ENCODE measurements at regions not wholly inside any gene's neighbourhood (a gene's known extent, or its start where the extent isn't known, plus 50 kb on each side); places are given as distances from the start of the nearest gene placed in this dataset.
A peak's percentile ranks its signal among the peaks of the same experiment; 100 is the strongest.
"Not testable (repeated sequence)": the region's sequence is repeated elsewhere in the genome, so short reads cannot be mapped to it uniquely, and the experiment has no call there.

DNA sequence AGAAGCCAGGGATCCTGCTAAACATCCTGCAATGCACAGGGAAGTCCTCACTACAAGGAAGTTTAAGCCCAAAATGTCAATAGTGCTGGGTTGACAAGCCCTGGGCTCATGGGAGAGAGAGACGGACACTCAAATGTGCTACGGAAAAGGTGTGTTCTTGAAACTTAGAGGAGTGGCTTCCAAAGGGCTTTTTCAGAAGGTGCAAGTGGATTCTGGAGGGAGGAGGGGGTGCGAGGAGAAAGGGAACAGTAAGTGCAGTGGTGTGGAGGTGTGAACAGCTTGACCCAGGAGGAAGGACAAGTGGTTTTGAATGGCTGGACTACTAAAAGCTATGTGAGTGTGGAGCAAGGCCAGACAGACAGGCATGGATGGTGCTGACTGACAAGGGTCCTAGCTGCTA lies 50.4 kb upstream of the CECR2 start:
- no peak for DNase-seq (ENCODE audit: low read depth in 4 of 4, low spot score in 1 of 4)

DNA sequence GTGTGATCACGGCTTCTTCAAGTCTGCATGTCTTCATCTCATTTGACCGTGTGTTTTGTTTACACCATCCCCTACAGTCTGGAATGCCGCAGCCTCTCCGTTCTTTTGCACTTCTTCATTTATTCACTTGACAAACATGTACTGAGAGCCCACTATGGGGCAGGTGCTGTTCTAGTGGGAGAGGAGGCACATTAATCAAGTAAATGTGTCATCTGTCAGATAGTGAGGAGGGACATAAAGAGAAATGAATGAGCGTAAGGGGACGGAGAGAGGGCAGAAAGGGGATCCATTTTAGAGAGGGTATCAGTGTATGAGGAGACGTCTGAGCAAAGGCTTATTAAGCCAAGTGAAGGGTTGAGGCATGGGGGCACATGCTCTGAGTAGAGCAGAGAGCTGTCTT lies 54.0 kb upstream of the CECR2 start:
- DNase-seq (ENCODE audit: low read depth in 4 of 4, low spot score in 1 of 4): no peak

DNA sequence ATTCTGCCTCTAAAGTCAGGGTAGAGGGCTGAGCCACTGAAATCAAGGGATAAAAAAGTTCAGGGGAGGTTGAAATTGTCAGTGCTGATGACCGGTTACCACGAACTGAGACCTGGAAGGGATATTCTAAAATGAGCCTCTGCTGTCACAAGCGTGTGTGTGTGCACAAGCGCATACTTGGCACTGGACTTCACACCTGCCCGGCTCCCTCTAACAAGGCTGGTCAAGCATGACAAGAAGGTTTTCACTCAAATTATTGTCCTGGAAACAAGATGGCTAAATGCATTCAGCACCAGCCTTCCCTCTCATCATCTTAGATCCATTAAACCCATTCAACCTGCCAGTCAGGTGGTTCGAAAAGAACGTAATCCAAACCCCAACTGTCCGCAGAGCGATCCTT lies 54.8 kb upstream of the CECR2 start:
- no peak for DNase-seq (ENCODE audit: low read depth in 4 of 4, low spot score in 1 of 4)

DNA sequence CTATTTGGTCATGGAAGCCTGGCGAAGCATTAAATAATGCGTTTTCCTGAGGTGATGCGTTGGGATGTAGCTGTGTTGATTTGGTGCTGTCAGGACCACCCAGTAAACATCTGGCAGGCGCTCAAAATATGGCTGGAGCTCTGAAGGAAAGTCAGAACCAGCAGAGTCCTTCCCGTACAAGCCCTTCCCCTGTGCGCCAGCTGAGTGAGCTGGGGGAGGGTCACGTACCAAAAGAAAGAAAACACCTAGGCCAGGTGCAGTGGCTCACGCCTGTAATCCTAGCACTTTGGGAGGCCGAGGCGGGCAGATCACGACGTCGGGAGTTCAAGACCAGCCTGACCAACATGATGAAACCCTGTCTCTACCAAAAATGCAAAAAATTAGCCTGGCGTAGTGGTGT lies 55.6 kb upstream of the CECR2 start:
- DNase-seq (ENCODE audit: low read depth in 4 of 4, low spot score in 1 of 4): no peak

DNA sequence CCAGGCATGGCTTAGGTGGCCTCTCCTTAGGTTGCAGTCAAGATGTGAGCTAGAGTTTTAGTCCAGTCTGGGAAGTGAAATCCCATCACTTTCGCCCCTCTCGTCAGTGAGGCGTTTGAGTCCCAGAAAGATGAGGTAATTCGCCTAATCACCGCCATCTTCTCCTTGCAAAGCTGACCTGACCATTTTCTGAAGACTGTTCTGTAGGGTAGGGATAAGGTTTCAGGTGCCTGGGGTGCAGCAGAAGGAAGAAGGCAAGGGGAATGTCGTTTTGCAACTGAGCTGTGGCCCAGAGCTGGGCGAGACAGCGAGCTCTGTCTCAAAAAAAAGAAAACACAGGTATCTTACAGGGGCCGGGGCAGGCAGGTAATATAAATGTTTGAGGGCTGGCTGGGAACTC lies 61.7 kb upstream of the CECR2 start:
- DNase-seq (ENCODE audit: low read depth in 4 of 4, low spot score in 1 of 4): no peak

DNA sequence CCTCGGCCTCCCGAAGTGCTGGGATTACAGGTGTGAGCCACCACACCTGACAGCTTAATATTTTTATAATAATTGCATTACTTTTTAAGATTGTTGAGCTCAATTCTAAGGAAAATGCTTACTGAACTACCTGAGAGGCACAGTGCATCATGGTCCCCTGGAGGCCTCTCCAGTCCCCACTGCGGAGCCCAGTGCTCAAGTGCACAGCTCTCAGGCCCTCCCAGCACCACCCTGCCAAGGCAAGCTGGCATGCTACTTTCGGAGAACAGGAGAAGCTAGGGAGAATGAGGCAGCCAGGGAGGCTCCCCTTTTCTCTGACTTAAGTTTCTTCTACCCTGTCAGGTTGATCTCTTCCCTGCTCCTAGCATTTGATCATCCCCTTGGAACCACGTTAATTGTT lies 64.2 kb upstream of the CECR2 start:
- no peak for DNase-seq (ENCODE audit: low read depth in 4 of 4, low spot score in 1 of 4)

DNA sequence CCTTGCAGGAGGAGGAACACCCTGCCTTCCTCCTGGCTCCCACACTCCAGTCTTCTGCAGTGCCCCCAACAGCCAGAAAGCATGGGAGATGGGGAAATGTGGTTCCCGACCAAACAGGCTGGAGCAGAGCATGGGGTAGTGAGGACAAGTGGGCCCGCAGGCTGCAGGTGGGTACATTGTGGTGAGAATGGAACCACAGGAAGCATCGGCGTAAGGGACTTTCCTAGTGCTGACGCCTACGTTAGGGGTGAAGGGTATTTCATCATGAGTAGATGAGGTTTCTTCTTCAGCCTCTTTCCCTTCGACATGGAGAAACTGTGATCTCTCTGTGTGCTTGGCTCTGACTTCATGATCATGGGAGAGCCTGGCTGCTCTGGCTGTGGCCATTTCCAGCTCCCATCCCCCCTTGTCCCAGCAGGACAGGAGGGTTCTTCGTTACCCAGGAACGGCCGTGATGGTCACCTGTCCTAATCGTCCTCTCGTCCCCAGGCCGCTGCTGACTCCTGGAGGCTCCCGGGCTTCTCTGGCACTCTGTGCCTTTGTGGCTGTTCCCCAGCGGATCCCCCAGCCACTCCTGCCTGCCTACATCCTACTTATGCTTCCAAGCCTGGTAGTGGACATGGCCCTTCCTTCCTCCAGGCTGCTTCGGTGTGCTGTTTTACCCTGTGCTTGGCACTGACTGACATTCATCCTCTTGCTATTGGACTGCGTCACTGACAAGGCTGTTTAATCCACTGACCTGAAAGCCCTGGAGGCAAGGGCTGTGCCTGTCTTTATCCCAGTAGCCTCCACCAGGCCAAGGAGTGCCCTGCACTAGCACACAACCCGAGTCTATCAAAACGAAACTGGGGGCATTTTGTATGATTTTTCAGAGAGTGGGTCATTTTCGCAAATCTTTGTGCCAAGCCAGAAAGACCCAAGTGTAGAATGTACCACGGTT lies 65.2 kb upstream of the CECR2 start:
- peak in 2 of 4 experiments; percentile 11 to 26 for DNase-seq (ENCODE audit: low read depth in 4 of 4, low spot score in 1 of 4)

DNA sequence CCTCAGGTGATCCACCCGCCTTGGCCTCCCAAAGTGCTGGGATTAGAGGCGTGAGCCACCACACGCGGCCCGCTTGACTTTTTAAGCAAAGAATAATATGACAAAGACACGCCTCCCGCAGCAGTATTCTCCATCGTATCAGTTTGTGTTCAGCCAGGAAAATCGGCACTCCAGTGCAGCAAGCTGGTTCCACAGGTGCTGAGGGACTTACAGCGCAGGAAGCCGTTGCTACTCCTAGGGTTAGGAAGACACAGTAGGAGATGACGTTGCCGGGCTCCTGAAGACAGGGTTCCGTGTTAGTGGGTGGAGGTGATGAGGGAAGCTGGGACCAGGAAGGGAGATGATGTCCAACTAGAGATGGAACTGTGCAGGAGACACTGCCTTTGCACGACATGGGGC lies 65.8 kb upstream of the CECR2 start:
- DNase-seq (ENCODE audit: low read depth in 4 of 4, low spot score in 1 of 4): no peak

DNA sequence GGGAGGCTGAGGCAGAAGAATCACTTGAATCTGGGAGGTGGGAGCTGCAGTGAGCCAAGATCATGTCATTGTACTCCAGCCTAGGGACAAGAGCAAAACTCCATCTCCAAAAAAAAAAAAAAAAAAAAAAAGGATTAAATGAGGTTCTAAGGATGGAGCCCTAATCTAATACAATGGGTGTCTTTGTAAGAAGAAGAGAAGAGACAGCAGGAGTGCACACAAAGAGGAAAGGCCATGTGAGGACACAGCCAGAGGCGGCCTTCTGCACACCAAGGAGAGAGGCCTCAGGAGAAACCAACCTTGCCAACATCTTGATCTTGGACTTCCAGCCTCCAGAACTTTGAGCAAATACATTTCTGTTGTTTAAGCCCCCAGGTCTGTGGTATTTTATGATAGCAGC lies 66.6 kb upstream of the CECR2 start:
- no peak for DNase-seq (ENCODE audit: low read depth in 4 of 4, low spot score in 1 of 4)

DNA sequence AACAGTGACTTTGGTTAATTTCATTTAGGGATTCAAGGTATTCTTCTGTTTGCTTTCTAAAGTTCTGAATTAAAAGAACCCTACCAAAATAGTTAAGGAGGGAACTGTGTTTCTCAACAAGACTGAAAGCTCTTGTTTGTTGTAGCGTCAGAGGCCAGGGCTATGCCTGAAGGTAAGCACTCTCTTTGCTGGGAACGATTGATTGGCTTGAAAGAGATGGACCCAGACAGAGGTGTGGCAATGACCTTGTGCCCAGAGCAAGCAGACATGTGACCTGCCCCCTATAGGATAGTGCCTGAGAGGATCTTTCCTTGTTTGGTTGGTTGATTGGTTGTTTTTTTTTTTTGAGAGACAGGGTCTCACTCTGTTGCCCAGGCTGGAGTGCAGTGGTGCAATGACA lies 68.3 kb upstream of the CECR2 start:
- no peak for DNase-seq (ENCODE audit: low read depth in 4 of 4, low spot score in 1 of 4)

DNA sequence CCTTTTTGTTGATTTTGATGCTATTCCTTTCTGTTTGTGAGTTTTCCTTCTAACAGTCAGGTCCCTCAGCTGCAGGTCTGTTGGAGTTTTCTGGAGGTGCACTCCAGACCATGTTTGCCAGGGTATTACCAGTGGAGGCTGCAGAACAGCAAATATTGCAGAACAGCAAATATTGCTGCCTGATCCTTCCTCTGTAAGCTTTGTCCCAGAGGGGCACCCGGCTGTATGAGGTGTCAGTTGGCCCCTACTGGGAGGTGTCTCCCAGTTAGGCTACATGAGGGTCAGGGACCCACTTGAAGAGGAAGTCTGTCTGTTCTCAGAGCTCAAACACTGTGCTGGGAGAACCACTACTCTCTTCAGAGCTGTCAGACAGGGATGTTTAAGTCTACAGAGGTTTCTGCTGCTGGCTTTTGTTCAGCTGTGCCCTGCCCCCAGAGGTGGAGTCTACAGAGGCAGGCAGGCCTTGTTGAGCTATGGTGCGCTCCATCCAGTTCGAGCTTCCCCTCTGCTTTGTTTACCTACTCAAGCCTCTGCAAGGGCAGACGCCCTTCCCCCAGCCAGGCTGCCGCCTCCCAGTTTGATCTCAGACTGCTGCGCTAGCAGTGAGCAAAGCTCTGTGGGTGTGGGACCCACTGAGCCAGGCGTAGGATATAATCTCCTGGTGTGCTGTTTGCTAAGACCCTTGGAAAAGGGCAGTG lies 70.3 kb upstream of the CECR2 start:
- not testable (repeated sequence) for DNase-seq (ENCODE audit: low read depth in 4 of 4, low spot score in 1 of 4)

DNA sequence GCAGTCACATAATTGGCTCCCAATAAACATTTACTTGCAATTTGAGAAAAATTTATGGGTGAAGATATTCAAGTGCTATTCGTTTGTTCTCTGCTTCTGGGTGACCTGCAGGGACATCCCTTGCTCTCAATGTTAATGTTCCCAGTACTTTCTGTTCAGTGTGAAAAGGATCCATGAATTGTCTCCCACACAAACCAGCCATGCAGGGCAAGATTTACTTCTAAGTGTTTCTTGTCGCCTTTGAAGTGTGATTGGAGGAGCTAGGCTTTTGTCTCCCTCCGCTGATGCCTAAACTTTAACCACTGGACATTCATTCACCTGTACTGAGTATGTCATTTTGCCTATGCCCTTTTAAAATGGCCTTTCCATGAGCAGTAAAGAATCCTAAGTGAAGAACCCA lies 66.4 kb upstream of the ADA2 start:
- DNase-seq (ENCODE audit: low read depth in 4 of 4, low spot score in 1 of 4): no peak

DNA sequence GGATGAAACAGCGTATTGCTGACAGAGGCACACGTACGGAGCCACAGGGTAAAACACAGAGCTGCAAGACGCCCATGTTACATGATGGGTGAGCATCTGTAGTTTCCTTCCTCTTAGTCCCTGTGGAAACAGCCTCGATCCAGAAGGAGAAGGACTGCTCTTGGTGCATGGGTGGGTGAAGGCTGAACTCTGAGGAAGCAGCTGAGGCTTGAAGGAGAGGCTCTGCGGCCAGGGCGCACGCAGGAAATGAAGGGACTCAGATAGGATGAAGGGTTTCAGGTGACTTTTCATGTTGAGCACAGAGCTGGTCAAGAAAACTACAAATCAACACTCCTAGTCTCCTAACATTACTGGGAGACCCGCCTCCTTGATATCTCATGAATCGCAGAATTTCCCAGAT lies 65.7 kb upstream of the ADA2 start:
- no peak for DNase-seq (ENCODE audit: low read depth in 4 of 4, low spot score in 1 of 4)

DNA sequence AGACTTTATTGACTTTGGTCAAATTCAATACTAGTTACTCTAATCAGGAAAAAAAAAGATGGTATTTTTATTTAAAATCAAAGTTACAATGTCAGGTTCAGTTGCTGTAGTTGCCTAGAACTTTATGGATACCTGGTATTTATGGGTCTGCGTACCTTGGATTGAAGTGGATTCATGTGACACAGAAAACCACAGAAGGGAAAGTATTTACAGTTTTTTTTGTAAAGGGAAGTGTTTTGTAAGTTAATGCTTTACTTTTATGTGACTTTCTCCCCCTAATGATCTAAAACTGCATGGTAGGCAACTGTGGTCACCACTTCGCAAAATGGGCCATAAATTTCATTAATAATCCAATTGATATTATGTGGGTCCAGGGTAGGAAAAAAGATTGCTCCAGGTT lies 65.2 kb upstream of the ADA2 start:
- DNase-seq (ENCODE audit: low read depth in 4 of 4, low spot score in 1 of 4): no peak

DNA sequence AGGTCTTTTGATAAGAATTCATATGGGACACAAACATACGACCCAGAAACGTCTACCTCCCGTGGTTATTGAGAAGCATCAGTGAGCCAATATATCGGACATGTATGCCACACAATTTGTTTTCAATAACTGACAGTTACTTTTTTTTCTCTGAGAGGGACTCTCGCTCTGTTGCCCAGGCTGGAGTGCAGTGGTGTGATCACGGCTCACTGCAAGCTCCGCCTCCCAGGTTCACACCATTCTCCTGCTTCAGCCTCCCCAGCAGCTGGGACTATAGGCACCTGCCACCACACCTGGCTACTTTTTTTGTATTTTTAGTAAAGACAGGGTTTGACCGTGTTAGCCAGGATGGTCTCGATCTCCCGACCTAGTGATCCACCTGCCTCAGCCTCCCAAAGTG lies 64.6 kb upstream of the ADA2 start:
- not testable (repeated sequence) for DNase-seq (ENCODE audit: low read depth in 4 of 4, low spot score in 1 of 4)

DNA sequence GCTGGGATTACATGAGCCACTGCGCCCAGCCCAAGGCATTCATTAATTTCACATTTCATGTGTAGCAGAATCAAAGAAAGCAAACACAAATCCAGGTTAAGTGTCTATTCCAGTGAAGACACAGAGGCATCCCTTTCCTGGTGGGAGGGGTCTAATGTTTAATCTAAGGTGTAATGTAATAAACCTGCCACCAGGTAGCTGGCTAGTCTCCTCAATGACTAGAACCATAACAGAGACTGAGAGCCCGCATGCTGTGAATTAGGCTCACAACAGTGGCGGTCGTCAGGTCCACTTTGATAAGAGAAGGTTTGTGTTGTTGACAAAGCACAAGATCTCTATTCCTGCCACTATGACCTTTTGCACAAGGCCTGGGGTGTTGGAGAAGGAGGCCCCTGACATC lies 64.2 kb upstream of the ADA2 start:
- DNase-seq (ENCODE audit: low read depth in 4 of 4, low spot score in 1 of 4): no peak

DNA sequence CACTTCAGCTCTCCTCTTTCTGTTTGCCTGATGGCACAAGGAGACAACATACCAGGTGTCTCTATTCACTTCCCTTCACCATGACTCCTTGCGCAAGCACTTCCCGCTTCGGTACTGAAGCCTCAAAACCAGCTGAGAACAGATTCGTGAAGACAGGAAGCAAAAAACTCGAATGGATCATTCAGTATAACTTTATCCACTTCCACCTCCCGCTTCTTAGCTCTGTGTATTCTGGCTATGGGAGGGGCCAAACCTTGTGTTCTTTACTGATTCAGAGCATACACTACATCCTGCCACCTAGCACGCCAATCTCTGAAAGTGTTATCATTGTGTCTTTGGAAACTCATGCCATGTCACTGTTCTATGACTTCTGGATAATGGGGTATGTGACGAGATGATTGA lies 62.2 kb upstream of the ADA2 start:
- no peak for DNase-seq (ENCODE audit: low read depth in 4 of 4, low spot score in 1 of 4)

DNA sequence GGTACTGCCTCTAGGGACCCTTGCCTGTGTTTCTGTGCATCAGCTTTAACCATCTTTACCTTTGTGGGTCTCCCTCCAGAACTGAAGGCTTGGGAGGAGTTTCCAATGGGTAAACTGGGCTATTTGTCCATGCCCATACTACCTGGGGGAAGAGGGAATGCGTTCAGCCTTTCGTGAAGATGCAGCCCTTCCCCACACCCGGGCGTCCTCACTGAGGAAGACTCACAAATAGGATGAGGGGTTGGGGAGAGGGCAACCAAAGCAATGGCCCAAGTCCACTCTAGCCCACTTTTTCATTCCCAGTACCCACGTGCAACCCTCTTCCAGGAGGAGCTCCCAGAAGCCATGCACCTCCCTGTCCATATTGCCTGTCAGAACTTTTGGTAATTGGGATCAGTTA lies 61.8 kb upstream of the ADA2 start:
- no peak for DNase-seq (ENCODE audit: low read depth in 4 of 4, low spot score in 1 of 4)

DNA sequence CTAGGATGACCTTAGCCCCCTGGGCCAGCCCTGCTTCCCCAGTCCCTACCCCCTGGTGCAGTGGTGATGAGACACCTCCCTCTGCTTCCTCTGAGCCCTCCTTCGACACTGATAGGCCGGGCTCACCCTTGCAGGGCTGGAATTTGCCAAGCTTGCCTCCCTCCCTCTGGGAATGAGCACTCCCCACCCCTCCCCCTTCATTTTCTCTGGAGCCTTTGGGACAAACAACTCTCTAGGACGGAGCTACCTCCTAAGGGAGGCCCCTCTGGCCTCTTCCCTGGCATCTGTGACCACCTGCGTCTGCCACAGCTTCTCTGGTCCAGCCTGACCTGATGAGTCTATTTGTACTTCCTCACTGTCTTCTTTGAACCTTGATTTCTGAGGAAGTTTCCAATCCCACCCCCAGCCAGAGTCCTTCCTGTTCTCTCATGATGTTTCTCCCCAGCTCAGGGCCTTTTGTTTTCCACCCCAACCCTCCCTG lies 53.3 kb upstream of the ADA2 start:
- no peak for DNase-seq (ENCODE audit: low read depth in 4 of 4, low spot score in 1 of 4)

DNA sequence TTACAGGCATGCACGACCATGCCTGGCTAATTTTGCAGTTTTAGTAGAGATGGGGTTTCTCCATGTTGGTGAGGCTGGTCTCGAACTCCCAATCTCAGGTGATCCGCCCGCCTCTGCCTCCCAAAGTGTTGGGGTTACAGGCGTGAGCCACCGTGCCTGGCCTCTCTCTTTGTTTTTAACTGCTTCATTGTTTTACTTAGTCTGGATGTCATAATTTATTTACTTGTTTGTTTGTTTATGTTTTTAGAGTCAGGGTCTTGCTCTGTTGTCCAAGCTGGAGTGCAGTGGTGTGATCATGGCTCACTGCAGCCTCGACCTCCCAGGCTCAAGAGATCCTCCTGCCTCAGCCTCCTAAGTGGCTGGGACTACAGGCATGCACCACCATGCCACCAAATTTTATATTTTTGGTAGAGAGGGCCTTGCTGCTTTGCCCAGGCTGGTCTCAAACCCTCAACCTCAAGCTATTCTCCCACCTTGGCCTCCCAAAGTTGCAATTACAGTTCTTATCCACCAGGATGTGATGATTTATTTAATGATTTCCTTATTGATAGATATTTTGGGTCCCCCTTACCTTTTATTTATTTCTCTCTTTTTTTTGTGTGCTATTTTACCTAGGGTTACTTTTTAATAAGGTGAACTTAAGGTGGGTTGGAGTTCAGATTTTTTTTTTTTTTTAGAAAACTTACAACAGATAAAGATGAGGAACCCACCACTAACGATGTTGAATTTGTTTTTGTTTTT lies 52.6 kb upstream of the ADA2 start:
- no peak for DNase-seq (ENCODE audit: low read depth in 4 of 4, low spot score in 1 of 4)

DNA sequence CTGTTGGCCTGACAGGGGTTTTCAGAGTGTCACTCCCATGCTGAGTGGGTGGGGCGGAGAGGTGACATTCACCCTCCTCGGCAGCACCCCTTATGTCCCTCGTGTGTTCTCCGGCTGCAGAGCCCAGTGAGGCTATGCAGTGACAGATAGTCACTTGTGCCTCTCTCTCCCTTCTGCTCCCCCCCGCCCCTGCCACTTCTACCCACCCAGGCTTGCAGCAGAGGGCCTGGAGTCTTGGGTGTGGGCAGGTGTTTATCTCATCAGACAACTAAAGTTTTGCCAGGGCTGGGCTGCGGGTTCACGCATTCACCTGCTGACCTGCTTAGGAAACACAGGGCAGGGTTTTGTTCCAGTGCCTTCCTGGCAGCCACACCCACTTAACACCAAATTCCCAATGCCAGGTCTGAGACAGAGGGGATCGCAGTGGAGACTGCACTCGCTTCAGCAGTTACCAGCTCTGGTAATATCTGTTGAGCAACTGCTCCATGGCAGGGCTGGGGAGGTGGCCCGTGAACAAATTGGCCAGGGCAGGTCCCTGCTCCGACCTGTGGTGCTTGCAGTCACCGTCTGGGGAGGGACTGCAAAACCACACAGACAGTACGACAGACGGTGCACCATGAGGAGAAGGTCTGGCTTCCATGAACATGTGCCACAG lies 50.5 kb upstream of the ADA2 start:
- DNase-seq (ENCODE audit: low read depth in 4 of 4, low spot score in 1 of 4): no peak
